ENCODE measurements at regions not wholly inside any gene's neighbourhood (a gene's known extent, or its start where the extent isn't known, plus 50 kb on each side); places are given as distances from the start of the nearest gene placed in this dataset.

DNA sequence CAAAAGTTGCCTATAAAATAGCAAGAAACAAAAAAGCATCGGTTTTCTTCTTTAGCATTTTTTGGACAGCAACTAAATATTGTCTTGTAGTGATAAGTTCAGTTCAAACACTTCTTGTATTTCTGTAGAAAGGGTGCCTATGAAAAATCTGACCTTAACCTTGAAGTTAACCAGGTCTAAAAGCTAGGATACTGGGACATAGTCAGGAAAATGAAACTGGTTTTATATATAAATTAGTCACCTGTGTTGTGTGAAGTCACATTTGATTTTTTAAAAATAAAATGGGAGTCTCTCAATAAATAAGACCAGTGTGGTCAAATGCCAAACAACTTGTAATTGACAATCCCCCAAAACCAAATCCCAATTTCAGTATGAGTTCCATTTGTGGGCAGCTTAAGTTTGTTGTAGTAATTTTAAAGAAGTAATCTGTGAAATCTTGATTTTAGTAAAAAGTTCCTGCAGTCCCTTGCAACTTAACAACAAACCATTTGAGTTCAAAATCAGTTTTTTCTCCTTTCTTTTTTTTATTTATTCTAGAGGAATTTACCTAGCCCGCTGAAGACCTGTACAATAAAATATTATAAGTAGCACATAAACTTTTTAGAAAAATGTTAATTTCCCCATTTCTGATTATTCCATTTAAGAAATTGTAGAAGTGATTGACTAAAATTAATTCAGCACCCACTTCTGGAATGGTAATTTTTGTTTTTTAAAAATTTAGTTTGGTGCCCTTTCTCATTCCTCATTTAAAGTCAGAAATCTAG is 84.5 kb upstream of the PPARA start:
- H3K36me3 Mint-ChIP-seq (ENCODE audit: insufficient read depth, unreplicated experiment), result peaks cover 65% of the 10 kb centered on the region
- CTCF ChIA-PET, result interaction anchor here (1.2 kb wide), 1 partner anchor 12 kb away, joined by 3 read pairs; no protein-coding TSS in a partner anchor
- H3K4me3 Mint-ChIP-seq (ENCODE audit: low read depth, unreplicated experiment), result peak overlapping the region; percentile 71
- H3K27me3 Mint-ChIP-seq (ENCODE audit: unreplicated experiment), result no peaks in the 10 kb centered on the region
- no peak for DNase-seq
- H3K27ac Mint-ChIP-seq (ENCODE audit: unreplicated experiment), result peak overlapping the region; percentile 93
- TF ChIP-seq, protein P1, sequence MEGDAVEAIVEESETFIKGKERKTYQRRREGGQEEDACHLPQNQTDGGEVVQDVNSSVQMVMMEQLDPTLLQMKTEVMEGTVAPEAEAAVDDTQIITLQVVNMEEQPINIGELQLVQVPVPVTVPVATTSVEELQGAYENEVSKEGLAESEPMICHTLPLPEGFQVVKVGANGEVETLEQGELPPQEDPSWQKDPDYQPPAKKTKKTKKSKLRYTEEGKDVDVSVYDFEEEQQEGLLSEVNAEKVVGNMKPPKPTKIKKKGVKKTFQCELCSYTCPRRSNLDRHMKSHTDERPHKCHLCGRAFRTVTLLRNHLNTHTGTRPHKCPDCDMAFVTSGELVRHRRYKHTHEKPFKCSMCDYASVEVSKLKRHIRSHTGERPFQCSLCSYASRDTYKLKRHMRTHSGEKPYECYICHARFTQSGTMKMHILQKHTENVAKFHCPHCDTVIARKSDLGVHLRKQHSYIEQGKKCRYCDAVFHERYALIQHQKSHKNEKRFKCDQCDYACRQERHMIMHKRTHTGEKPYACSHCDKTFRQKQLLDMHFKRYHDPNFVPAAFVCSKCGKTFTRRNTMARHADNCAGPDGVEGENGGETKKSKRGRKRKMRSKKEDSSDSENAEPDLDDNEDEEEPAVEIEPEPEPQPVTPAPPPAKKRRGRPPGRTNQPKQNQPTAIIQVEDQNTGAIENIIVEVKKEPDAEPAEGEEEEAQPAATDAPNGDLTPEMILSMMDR (IDR thresholded peaks at IDR 0.05; ENCODE audit: unreplicated experiment), result no peak
- no peaks in the 10 kb centered on the region for H3K9me3 Mint-ChIP-seq (ENCODE audit: low read depth, unreplicated experiment)
- H3K4me1 Mint-ChIP-seq (ENCODE audit: low read depth, unreplicated experiment), result peaks cover 42% of the 10 kb centered on the region
- intact Hi-C loops (cut with micrococcal nuclease; ENCODE audit: unreplicated experiment), result loop anchor here (2.0 kb wide), 1 partner anchor 19 kb away; no protein-coding TSS in a partner anchor
- no TSS peak for BruUV-seq (replicated peaks)

GRCh38 chr22:46066691-46067090 is 83.6 kb upstream of the PPARA start:
- CTCF ChIA-PET, result interaction anchor here (1.2 kb wide), 1 partner anchor 12 kb away, joined by 3 read pairs; no protein-coding TSS in a partner anchor
- no TSS peak for BruUV-seq (replicated peaks)
- TF ChIP-seq, protein P1 (IDR thresholded peaks at IDR 0.05; ENCODE audit: unreplicated experiment), result no peak

DNA sequence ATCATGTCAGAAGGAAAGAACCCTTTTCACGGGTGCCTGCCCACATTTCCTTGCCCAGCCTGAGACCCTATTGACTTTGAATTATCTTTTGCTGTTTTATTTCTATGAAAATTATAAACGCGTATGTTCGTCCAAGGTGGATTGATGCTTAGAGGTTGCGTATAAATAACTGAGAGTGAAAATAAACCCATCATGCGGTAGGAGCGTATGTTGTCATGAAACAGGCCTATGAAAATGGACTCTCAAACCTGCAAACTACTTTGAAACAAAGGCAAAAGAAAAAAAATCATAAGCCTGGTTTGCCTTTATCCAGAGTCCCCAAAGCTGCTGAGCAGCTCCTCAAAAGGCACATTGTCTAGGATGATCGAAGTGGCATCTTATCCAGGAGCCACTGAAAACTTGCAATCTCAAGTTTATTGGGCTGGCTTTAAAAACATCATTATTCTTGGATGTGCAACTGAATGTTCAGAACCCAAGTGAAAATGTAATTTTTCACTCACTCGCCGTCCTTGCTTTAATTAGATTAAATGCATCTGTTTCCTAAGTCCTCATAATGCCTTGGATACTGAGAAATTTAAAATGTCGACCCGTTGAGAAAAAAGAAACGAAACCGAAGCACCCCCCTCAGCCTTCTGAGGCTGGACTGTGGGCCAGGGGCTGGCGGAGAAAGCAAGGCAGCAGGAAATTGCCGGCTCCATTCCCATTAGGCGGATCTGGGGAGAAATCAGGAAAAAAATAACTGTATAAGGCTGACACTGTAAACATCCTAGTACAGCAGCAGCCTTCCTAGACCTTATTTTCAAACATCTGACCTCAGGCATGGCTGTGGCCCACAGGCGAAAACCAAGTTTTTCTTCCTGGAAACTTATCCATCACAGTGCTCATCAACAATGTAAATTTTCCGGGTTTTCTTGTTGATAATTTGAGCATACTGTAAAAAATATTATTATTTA is 82.9 kb upstream of the PPARA start:
- H3K27me3 Mint-ChIP-seq (ENCODE audit: unreplicated experiment), result no peaks in the 10 kb centered on the region

More at GRCh38 chr22:46066691-46067090, 83.6 kb upstream of the PPARA start:
- intact Hi-C loops (cut with micrococcal nuclease; ENCODE audit: unreplicated experiment), result loop anchor here (2.0 kb wide), 1 partner anchor 18 kb away; no protein-coding TSS in a partner anchor
- H3K27me3 Mint-ChIP-seq (ENCODE audit: unreplicated experiment), result no peaks in the 10 kb centered on the region
- peak overlapping the region; percentile 93 for H3K27ac Mint-ChIP-seq (ENCODE audit: unreplicated experiment)
- no peak for DNase-seq
- peaks cover 71% of the 10 kb centered on the region for H3K36me3 Mint-ChIP-seq (ENCODE audit: insufficient read depth, unreplicated experiment)
- no peaks in the 10 kb centered on the region for H3K9me3 Mint-ChIP-seq (ENCODE audit: low read depth, unreplicated experiment)
- peak overlapping the region; percentile 71 for H3K4me3 Mint-ChIP-seq (ENCODE audit: low read depth, unreplicated experiment)
- peaks cover 42% of the 10 kb centered on the region for H3K4me1 Mint-ChIP-seq (ENCODE audit: low read depth, unreplicated experiment)

DNA sequence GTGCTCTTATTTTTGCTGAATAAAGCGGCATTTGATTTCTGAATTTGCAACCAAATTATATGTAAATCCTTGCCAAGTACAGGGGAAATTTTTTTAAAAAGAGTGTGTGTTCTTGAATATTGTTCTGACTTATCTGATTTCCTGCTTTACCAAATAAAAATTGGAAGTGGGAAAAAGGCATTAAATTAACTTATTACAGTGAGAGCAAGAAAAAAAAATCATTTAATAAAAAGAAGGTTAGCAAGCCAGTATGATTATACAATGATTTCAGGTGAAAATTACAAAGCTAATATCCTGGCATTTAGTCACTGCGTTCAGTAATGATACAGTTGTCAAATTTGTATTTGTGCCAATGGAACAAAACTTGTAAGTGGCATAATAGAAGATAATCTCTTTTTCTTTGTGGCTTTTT is 82.1 kb upstream of the PPARA start:
- H3K4me3 Mint-ChIP-seq (ENCODE audit: low read depth, unreplicated experiment), result peak overlapping the region; percentile 71
- H3K27ac Mint-ChIP-seq (ENCODE audit: unreplicated experiment), result peak overlapping the region; percentile 93
- TF ChIP-seq, protein P1 (IDR thresholded peaks at IDR 0.05; ENCODE audit: unreplicated experiment), result no peak
- BruUV-seq (replicated peaks), result no TSS peak
- peaks cover 83% of the 10 kb centered on the region for H3K36me3 Mint-ChIP-seq (ENCODE audit: insufficient read depth, unreplicated experiment)
- CTCF ChIA-PET, result no interaction called here
- peaks cover 30% of the 10 kb centered on the region for H3K4me1 Mint-ChIP-seq (ENCODE audit: low read depth, unreplicated experiment)
- no peaks in the 10 kb centered on the region for H3K27me3 Mint-ChIP-seq (ENCODE audit: unreplicated experiment)
- no peak for DNase-seq
- intact Hi-C loops (cut with micrococcal nuclease; ENCODE audit: unreplicated experiment), result loop anchor here (1.0 kb wide), 1 partner anchor 9 kb away; no protein-coding TSS in a partner anchor
- no peaks in the 10 kb centered on the region for H3K9me3 Mint-ChIP-seq (ENCODE audit: low read depth, unreplicated experiment)

More for the DNA sequence above, 82.9 kb upstream of the PPARA start:
- intact Hi-C loops (cut with micrococcal nuclease; ENCODE audit: unreplicated experiment), result loop anchor here (1.0 to 2.0 kb wide), 2 partner anchors 10 to 17 kb away; no protein-coding TSS in a partner anchor
- Mint-ChIP-seq H3K27ac (ENCODE audit: unreplicated experiment) (peak overlapping the region; percentile 93), H3K4me1 (ENCODE audit: low read depth, unreplicated experiment) (peaks cover 38% of the 10 kb centered on the region), H3K9me3 (ENCODE audit: low read depth, unreplicated experiment) (no peaks in the 10 kb centered on the region), H3K36me3 (ENCODE audit: insufficient read depth, unreplicated experiment) (peaks cover 78% of the 10 kb centered on the region), H3K4me3 (ENCODE audit: low read depth, unreplicated experiment) (peak overlapping the region; percentile 71)
- CTCF ChIA-PET, result no interaction called here
- TF ChIP-seq, protein P1 (IDR thresholded peaks at IDR 0.05; ENCODE audit: unreplicated experiment), result no peak
- peak; percentile 26 for DNase-seq
- no TSS peak for BruUV-seq (replicated peaks)

All from Calu3 (cell line).